Activated CD8-positive, alpha-beta memory T cell treated with anti-CD3 and anti-CD28 coated beads for 4 hours (primary cell): ENCODE measurements at regions not wholly inside any gene's neighbourhood (a gene's known extent, or its start where the extent isn't known, plus 50 kb on each side); places are given as distances from the start of the nearest gene placed in this dataset.
"Not testable (repeated sequence)": the region's sequence is repeated elsewhere in the genome, so short reads cannot be mapped to it uniquely, and the experiment has no call there.

Experiments used
- DNase-seq, 2 donors: peaks; one replicate each; pipeline ENCODE4 v3.0.0-alpha.2; 2020; ENCODE audit warnings: low read depth in 2 of 2

GRCh38 chr2:216943109-216943508 is 83.2 kb upstream of the TNP1 start:
- DNase-seq, result no peak

GRCh38 chr2:216942465-216942864 is 82.6 kb upstream of the TNP1 start:
- no peak for DNase-seq

- DNase-seq, result no peak
Observed at GRCh38 chr2:216942016-216942415, 82.2 kb upstream of the TNP1 start.

- DNase-seq, result no peak
Observed at GRCh38 chr2:216936954-216937357, 77.1 kb upstream of the TNP1 start.

- DNase-seq, result no peak
Observed at GRCh38 chr2:216934623-216935022, 74.8 kb upstream of the TNP1 start.

GRCh38 chr2:216934151-216934550 is 74.3 kb upstream of the TNP1 start:
- DNase-seq, result no peak

GRCh38 chr2:216932863-216933548 is 73.1 kb upstream of the TNP1 start:
- DNase-seq, result no peak

- no peak for DNase-seq
Observed at GRCh38 chr2:216932113-216932862, 72.4 kb upstream of the TNP1 start.

GRCh38 chr2:216930716-216931115 is 70.9 kb upstream of the TNP1 start:
- no peak for DNase-seq

GRCh38 chr2:216929338-216929737 is 69.5 kb upstream of the TNP1 start:
- DNase-seq, result not testable (repeated sequence)

GRCh38 chr2:216927163-216927562 is 67.3 kb upstream of the TNP1 start:
- no peak for DNase-seq

- DNase-seq, result no peak
Observed at GRCh38 chr2:216925636-216926366, 65.9 kb upstream of the TNP1 start.

- no peak for DNase-seq
Observed at GRCh38 chr2:216925006-216925405, 65.1 kb upstream of the TNP1 start.

GRCh38 chr2:216923706-216924105 is 63.8 kb upstream of the TNP1 start:
- DNase-seq, result no peak

GRCh38 chr2:216922175-216922780 is 62.4 kb upstream of the TNP1 start:
- DNase-seq, result no peak

- DNase-seq, result no peak
Observed at GRCh38 chr2:216920937-216921456, 61.1 kb upstream of the TNP1 start.

- DNase-seq, result no peak
Observed at GRCh38 chr2:216920143-216920876, 60.4 kb upstream of the TNP1 start.

GRCh38 chr2:216918088-216918680 is 58.3 kb upstream of the TNP1 start:
- no peak for DNase-seq

GRCh38 chr2:216916956-216917650 is 57.2 kb upstream of the TNP1 start:
- DNase-seq, result no peak

- DNase-seq, result no peak
Observed at GRCh38 chr2:216915557-216916150, 55.8 kb upstream of the TNP1 start.
